Jurkat, Clone E6-1 (cell line): ENCODE measurements at regions not wholly inside any gene's neighbourhood (a gene's known extent, or its start where the extent isn't known, plus 50 kb on each side); places are given as distances from the start of the nearest gene placed in this dataset.

Experiments used
- DNase-seq: peaks from one replicate; pipeline ENCODE4 v3.0.0-alpha.2; 2011; ENCODE audit warnings: low read depth, low spot score
- H3K4me3 ChIP-seq: 2 replicates; pipeline ENCODE4 v1.5.1; 2011; ENCODE audit warnings: mild to moderate bottlenecking, low read length, control low read depth, moderate library complexity

GRCh38 chr1:96374076-96374762, 347.4 kb upstream of the PTBP2 start:
- no peak for DNase-seq
- H3K4me3 ChIP-seq, result no peak overlapping the region

DNA sequence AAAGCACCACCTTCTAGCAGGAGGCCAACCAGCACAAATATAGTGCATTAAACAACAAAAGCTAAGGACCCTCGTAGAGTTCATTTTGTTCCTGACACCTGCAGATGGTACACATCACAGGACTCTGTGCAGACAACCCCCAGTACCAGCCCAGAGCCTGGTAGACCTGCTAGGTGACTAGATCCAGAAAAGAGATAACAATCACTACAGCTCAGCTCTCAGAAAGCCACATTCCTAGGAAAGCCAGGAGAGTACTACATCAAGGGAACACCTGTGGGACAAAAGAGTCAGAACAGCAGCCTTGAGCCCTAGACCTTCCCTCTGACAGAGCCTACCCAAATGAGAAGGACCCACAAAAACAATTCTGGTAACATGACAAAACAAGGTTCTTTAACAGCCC, 344.7 kb upstream of the PTBP2 start:
- DNase-seq, result no peak
- H3K4me3 ChIP-seq, result no peak overlapping the region

DNA sequence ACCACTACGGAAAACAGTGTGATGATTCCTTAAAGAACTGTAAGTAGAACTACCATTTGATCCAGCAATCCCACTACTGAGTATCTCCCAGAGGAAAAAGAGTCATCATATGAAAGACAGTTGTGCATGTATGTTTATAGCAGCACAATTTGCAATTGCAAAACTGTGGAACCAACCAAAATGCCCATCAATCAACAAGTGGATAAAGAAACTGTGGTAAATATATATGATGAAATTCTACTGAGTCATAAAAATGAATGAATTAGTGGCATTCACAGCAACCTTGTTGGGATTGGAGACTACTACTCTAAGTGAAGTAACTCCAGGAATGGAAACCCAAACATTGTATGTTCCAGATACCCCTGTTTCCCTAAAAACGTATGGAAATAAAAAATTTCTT, 337.0 kb upstream of the PTBP2 start:
- no peak for DNase-seq
- no peak overlapping the region for H3K4me3 ChIP-seq

GRCh38 chr1:96387785-96388184, 333.8 kb upstream of the PTBP2 start:
- H3K4me3 ChIP-seq, result no peak overlapping the region
- DNase-seq, result no peak

DNA sequence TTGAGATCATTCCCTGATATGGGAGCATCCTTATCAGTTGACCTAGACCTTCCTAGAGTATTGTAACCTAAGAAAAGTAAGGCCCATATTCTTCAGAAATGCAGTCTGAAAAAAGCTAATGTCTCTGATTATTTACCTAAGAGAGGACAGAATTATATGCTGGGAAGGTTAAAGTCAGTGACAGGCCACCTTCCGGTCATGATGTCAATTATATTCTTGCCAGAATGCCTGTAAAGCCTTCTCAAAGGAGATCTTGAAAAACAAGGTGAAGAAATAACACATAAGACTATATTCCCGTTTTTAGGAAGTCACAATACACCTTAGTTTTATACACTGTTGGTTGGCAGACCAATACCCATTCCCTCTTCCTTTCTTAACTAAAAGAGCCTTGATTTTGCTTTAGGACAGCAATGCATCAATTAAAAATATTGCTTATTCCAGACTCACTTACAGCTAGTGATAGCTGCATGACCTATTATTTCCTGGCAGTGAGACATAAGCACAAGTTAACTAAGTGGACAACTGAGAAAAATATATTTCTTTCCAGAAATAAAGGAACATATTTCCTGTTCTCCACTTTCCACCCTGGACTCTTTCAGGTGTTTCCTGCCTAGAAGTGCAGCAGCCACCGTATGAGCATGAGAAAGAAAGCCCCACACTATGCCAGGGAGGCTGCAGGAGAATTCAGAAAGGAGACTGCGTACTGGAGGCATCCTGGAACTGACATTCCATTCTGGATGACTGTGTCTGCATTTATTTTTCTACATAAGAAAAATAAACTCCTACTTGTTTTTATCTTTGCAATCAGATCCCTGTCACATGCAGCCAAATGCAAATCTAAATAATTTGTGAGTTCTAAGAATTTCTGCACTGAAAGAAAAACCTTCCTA, 332.9 kb upstream of the PTBP2 start:
- DNase-seq, result no peak

GRCh38 chr1:96400089-96400488, 321.5 kb upstream of the PTBP2 start:
- no peak for DNase-seq
- H3K4me3 ChIP-seq, result no peak overlapping the region

More for the DNA sequence above, 332.9 kb upstream of the PTBP2 start:
- H3K4me3 ChIP-seq, result no peak overlapping the region

GRCh38 chr1:96409087-96409486, 312.5 kb upstream of the PTBP2 start:
- DNase-seq, result no peak

DNA sequence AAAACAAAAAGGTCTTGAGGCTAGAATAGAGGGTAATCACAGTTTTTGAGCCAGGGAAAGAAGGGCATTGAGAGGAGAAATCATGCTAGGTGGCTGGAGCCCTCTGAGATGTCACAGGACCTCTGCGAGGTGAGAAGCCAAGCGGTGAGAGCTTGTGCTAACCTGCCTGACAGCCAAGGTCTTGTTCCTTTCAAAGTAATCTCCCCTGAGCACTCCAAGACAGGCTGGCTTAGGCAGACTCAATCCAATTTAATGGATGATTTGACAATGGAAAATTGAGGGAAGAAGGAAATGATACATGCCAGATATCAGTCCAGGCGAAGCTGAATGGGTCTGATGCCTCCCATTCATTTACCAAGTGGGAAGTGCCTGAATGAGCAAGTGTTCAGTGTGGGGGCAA, 311.9 kb upstream of the PTBP2 start:
- H3K4me3 ChIP-seq, result no peak overlapping the region
- no peak for DNase-seq

More at GRCh38 chr1:96409087-96409486, 312.5 kb upstream of the PTBP2 start:
- no peak overlapping the region for H3K4me3 ChIP-seq

- H3K4me3 ChIP-seq, result no peak overlapping the region
- no peak for DNase-seq
Observed at GRCh38 chr1:96411006-96411405, 310.6 kb upstream of the PTBP2 start.

GRCh38 chr1:96414598-96414997, 307.0 kb upstream of the PTBP2 start:
- no peak for DNase-seq
- H3K4me3 ChIP-seq, result no peak overlapping the region

- no peak for DNase-seq
Observed at GRCh38 chr1:96416111-96416595, 305.4 kb upstream of the PTBP2 start.

DNA sequence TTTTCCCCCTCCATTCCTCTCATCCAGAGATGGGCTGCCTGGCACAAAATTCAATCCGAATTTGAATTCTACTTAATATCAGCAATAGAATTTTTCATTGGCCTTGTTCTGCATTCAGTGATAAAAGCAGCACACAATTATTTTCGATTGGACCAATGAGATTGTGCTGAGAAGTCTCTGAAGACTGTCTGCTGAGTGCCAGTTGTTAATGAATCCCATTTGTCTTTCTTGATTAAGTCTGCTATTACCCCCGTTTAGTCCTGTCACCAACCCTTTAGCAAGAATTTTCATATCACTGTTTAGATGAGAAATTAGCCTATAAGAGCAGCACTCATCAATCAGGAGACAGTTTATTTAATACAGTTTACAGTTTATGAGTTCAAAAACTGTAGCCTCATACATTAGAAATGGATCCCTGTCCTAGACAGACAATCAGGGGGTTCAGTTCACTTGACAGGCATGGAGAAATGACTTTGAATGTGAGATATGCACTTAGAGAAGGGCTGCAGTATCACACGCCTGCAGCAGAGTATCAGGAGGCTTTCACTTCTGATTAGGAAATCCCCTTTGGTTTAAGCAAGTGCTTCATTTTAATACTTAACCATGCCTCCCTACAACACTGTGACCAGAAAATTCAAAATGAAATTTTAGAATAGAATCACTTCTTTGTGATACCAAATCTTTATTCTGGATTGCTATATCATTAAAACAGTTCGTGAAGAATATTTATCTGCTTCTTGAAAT, 304.7 kb upstream of the PTBP2 start:
- no peak overlapping the region for H3K4me3 ChIP-seq
- no peak for DNase-seq

More at GRCh38 chr1:96416111-96416595, 305.4 kb upstream of the PTBP2 start:
- no peak overlapping the region for H3K4me3 ChIP-seq

- no peak for DNase-seq
- H3K4me3 ChIP-seq, result no peak overlapping the region
Observed at GRCh38 chr1:96418969-96419368, 302.6 kb upstream of the PTBP2 start.

GRCh38 chr1:96424877-96425276, 296.7 kb upstream of the PTBP2 start:
- no peak for DNase-seq

GRCh38 chr1:96425382-96426129, 296.0 kb upstream of the PTBP2 start:
- no peak for DNase-seq
- H3K4me3 ChIP-seq, result no peak overlapping the region

More at GRCh38 chr1:96424877-96425276, 296.7 kb upstream of the PTBP2 start:
- H3K4me3 ChIP-seq, result no peak overlapping the region

GRCh38 chr1:96427616-96428015, 294.0 kb upstream of the PTBP2 start:
- DNase-seq, result no peak

GRCh38 chr1:96445302-96445701, 276.3 kb upstream of the PTBP2 start:
- no peak for DNase-seq
- no peak overlapping the region for H3K4me3 ChIP-seq

More at GRCh38 chr1:96427616-96428015, 294.0 kb upstream of the PTBP2 start:
- no peak overlapping the region for H3K4me3 ChIP-seq

DNA sequence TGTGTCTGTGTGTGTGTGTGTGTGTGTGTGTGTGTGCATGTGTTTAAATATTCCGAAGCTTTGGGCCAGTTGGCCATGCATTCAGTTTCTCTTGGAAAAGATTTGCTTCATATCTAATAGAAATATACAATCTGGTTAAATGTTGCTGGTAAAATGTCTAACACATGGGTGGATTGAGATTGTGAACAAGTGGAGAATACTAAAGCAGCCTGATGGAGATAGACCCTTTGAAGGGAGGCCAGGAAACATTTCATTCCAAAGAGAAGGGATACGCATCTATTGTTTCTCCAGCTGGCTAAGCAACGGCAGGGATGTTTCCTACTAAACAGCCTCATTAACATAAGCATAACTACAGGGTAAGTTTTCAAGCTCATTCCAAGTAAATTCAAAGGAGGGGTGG, 257.5 kb upstream of the PTBP2 start:
- DNase-seq, result no peak
- no peak overlapping the region for H3K4me3 ChIP-seq

DNA sequence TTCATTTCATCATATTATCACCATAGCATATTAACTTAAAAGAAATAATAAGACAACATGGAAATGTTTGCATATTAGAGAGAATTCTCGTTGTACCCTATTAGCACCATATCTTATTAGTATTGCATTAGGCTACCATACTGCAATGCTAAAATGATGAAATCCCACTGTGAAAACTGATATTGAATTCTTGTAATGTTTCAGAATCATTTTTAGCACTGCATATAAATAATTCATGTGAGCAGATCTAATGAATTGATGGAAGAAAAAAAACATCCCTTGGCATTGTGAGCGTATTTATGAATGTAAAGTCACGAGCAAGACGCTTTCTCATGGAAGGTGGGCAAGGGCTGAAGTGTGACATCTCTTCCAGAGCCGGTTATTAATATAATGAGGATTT, 257.1 kb upstream of the PTBP2 start:
- DNase-seq, result no peak
- no peak overlapping the region for H3K4me3 ChIP-seq
